DMS 273 treated with DMSO at 0.1 percent for 48 hours (cell line): ENCODE measurements at regions not wholly inside any gene's neighbourhood (a gene's known extent, or its start where the extent isn't known, plus 50 kb on each side); places are given as distances from the start of the nearest gene placed in this dataset.

Source experiments
- DNase-seq: peaks from one replicate; lab custom pipeline; 2025; lab: John Stamatoyannopoulos, UW

GRCh38 chr15:53462651-53463050 is 296.8 kb downstream of the WDR72 start:
- no peak for DNase-seq

DNA sequence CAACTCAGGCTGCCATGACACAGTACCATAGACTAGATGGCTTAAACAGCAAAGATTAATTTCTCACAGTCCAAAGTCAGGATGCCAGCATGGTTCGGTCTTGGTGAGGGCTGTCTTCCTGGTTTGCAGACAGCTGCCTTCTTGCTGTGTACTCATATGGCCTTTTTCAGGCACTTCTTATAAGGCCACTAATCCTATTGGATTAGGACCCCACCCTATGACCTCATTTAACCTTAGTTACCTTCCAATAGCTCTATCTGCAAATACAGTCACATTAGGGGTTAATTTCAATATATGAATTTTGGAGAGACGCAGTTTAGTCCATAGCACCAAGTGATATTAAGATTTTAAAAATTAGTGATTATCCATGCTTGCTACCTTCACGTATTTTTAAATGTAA is 297.8 kb downstream of the WDR72 start:
- DNase-seq: no peak

- no peak for DNase-seq
These were observed 300.7 kb downstream of the WDR72 start for GRCh38 chr15:53458736-53459135.

DNA sequence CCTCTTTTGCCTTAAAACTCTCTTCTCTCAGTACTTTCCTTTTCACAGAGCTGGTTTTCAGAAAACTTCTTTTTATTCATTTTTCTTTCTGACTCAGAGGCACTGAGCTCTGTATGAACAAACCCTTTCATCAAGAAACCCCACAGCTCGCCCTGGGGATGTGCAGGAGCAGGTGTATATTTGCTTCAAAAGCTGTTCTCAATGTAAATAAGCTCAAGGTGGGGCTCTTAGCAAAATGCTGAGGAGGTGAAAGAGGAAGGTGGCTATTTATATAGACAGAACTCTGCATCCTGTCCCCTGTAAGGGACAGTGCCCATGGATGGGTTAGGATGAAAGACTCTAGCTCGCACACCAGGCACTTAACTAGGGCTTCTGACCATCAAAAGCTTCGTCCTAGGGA is 302.0 kb downstream of the WDR72 start:
- no peak for DNase-seq

DNA sequence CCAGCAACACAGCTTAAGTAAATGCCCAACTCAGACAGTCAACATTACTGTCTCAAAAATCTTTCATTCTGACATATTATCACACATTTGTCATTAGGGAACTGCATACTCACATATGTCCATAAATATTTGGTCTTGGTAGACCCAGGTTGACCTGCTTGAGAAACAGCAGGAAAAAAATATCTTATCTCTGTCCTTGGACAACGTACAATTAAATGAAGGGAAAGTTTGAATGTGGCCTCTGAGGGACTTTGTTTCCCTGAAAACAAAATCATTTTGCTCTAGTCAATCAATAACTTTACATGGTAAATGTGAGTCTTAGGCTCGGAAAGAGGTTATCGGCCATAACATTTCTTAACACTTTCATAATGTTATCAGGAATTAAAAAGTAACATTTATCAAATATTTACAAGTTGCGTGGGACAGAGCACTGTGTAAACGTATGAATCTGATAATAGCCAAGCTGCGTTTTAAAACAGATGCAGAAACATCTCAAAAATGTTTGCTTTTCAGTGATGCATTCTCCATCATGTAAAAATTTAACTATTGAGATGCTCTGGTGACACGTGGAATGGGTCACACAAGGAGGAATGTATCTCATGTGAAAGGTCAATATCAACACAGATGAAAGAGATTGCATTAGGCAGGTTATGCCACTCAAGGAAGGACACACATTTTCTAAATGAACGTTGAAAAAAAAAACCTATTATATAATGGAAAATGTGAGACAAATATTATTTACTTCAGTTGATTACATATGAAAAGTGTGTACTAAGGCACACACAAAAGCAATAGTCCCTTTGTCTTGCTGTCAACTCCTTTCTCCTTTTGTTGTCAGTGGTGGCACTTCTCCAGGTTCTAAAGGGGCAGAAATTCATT is 304.4 kb downstream of the WDR72 start:
- DNase-seq: no peak

DNA sequence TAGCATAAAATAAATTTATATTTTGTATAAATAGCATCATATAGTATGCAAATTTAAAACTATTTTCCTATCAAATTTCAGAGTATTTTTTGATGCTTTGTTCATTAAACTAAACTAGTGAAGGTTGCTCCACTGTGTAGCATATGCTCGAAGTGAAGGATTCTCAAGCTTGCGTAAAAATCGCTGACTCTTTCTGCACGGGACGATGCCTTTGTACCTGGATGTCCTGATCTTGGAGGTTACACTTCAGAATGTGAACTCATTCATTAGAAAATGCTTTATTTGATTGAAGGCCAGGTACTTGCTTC is 305.0 kb downstream of the WDR72 start:
- DNase-seq: no peak

- no peak for DNase-seq
These were observed 306.0 kb downstream of the WDR72 start for GRCh38 chr15:53453253-53454105.

DNA sequence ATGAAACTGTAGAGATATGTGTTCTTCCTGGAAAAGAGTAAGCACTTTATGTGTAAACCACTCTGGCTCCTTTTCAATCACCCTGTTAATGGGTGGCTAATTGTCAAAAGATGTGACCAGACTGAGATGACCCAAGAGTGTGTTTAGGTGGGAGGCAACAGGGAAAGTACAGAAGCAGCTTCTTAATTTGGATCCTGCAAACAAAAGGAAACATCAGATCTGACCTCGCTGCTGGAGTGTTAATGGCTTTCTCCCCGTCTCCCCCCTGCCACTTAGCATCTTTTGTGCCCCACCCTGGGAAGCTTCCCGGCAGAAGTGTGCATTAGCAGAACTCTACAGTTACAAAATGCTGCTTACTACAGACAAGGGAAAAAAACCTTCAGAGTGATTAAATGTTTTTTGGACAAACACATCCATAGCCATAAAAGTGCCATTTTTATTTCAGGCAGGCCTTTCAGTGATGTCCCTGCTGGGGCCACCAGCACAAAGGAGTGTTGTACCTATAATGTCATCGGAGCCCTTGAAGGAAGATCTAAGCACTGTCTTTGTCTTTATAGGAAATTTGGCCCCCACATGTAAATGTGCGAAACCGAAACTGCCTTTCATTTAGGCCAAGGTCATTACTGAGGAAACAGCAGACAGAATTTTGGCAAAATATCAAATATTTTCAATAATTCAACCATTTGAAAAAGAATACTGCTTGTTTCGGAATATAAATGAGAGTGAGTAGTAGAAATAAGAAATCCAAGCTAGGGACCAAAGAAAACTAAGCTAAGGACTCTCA is 311.0 kb downstream of the WDR72 start:
- DNase-seq: no peak

DNA sequence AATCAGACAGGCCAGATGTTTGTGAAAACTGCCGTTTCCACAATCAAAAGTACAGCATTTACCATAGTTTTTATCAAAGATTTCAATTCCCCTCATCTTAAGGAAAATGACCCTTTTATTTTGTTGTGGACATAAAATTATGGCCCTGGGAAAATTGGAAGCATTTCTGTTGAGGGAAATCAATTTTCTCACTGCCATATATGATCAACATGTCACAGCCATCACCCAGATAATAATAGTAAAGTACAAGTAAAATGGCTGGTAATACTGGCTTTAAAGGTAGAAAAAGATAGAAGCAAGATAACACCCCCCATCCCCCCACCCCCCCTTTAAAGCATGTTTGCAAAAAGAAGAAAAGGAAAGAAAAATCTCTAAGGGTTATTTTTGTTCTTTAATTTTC is 311.7 kb downstream of the WDR72 start:
- no peak for DNase-seq

GRCh38 chr15:53447053-53447574 is 312.3 kb downstream of the WDR72 start:
- DNase-seq: no peak

GRCh38 chr15:53446376-53446775 is 313.1 kb downstream of the WDR72 start:
- DNase-seq: no peak

GRCh38 chr15:53445531-53445930 is 313.9 kb downstream of the WDR72 start:
- DNase-seq: no peak

GRCh38 chr15:53437985-53438841 is 321.2 kb downstream of the WDR72 start:
- no peak for DNase-seq

DNA sequence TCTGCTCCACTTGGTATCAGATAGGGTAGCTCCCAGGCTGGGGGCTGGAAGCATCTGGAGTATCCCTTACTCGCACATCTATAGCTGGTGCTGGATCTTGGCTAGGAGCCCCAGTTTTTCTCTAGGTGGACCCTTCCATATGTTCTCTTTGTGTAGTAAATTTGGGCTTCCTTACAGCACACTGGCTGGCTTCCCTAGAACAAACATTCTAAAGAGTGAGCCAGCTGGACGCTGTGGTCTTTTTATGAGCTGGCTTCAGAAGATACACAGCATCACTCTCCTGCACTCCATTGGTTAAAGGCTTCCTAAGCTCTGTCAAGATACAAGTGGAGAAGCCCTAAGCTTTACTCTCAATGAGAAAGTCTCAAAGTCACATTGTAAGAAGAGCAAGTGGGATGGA is 322.1 kb downstream of the WDR72 start:
- no peak for DNase-seq

DNA sequence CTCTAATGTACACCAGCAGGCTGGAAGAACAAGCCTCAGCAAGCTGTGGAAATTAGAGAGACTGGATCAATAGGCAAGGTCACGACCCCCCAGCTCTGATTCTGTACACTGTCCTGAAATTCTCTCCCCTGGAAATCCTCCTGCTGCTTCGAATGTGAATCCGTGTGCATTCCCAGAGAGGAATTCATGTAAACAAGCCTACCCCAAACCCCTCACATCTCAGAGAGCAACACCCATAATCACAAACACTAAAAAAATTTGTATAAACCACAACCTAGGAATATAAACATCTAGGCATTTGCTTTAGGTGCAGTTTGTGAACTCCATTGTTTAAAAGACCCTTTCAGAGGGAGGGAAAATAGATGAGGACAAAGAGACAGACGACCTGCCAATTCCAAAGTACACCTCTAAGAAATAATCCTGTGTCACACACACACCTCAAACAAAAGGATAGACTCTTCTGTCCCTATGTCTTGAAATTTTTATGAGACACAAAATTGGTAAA is 325.2 kb downstream of the WDR72 start:
- DNase-seq: no peak

DNA sequence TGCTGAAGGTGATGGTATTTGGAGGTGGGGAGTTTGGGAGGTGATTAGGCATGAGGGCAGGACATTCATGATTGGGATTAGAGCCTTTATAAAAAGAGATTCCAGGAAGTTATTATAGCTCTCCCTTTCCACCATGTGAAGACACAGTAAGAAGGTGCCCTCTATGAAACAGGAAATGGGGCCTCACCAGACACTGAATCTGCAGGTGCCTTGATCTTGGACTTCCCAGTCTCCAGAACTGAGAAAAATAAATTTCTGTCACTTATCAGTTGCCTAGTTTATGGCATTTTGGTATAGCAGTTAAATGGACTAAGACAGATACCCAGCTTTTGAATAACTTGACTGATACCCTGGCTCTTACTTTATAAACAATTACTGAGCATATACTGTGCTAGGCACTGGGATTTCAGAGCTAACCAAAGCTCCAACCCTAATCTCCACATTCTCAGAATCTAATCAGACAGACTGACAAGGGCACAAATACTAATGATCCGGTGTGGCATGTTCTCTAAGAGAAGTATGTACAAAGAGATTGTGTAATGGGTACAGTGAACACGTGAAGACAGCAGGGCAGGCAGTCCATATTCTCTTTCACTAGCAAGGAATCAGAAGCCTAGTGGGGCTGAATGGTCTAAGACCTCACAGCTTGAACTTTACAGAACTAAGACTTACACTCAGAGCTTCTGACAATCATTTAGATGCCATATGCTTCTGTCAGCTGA is 343.1 kb downstream of the WDR72 start:
- DNase-seq: no peak

DNA sequence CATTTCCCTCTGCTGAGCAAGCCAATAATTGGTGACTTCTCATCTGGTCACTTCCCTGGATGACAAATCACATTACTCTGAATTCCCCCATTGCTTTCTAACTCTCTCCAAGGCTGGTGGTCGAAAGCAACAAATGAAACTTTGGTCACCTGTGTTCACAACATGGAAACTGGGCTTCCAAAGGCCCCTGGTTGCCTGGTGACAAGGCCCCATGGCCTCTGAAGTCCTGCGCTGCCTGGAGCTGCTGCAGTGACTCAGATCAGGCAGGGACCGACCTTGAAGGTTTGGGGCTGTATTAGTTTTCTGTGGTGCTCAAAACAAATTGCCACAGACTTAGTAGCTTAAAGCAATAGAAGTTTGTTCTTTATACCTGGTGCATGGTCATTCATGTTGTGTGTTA is 345.3 kb downstream of the WDR72 start:
- no peak for DNase-seq

GRCh38 chr15:53412542-53412941 is 346.9 kb downstream of the WDR72 start:
- no peak for DNase-seq

- DNase-seq: no peak
These were observed 354.5 kb downstream of the WDR72 start for GRCh38 chr15:53404930-53405493.

DNA sequence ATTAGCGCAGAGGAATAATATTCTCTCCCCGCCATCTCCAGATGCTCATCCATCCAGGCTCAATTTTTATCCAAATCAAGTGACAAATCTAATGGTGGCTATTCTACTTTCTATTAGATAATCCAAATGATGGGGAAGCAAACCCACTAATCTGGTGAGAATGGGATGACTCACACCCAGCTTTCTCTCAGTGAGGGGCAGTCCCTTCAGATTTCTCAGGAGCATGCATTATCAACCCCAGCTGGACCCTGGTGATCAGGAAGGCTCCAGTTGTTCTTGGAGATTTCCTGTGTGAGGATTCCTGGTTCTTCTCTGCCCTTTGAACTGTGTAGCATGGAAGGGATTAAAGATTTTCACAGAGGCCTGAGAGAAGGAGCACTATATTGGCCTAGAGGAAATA is 358.0 kb downstream of the WDR72 start:
- no peak for DNase-seq
